PC-3 (cell line): ENCODE measurements at regions not wholly inside any gene's neighbourhood (a gene's known extent, or its start where the extent isn't known, plus 50 kb on each side); places are given as distances from the start of the nearest gene placed in this dataset.

Experiments
- EZH2 ChIP-seq: fragments of 300-600 bp; sonication (generic); IDR thresholded peaks from one replicate; pipeline ENCODE4 v1.6.1; 2017; ENCODE audit warnings: antibody characterized with exemption, mild to moderate bottlenecking, low read length; ENCODE audit not compliant: unreplicated experiment
- EZH2phosphoT487 ChIP-seq: fragments of 300-600 bp; sonication (generic); IDR thresholded peaks from 2 replicates; pipeline ENCODE4 v1.6.1; 2018; ENCODE audit warnings: mild to moderate bottlenecking, antibody characterized with exemption, low read length, borderline replicate concordance
- TF ChIP-seq, protein P1 (sequence below): fragments of 300-600 bp; sonication (generic); conservative IDR thresholded peaks from 2 replicates; pipeline ENCODE4 v1.5.1; 2017; ENCODE audit warnings: antibody characterized with exemption, low read depth, mild to moderate bottlenecking, low read length

DNA sequence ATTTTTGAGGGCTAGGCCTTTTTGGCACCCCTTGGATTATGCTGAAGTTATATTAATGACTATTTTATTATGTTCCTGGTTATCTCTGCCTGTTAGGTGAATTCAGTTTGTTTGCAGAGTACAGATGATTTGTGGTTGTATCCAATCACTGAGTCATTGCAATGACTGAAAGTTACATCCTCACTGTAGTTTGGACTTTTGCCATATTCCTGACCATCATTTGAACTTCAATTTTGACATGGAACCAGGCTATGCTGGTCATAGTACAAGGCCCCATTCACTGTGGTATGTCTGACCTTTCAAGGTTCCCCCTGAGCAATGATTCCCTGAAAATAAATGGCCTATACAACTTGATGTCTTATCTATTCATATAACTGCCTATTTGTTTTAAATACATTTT lies 621.0 kb downstream of the CCER1 start:
- TF ChIP-seq, protein P1, sequence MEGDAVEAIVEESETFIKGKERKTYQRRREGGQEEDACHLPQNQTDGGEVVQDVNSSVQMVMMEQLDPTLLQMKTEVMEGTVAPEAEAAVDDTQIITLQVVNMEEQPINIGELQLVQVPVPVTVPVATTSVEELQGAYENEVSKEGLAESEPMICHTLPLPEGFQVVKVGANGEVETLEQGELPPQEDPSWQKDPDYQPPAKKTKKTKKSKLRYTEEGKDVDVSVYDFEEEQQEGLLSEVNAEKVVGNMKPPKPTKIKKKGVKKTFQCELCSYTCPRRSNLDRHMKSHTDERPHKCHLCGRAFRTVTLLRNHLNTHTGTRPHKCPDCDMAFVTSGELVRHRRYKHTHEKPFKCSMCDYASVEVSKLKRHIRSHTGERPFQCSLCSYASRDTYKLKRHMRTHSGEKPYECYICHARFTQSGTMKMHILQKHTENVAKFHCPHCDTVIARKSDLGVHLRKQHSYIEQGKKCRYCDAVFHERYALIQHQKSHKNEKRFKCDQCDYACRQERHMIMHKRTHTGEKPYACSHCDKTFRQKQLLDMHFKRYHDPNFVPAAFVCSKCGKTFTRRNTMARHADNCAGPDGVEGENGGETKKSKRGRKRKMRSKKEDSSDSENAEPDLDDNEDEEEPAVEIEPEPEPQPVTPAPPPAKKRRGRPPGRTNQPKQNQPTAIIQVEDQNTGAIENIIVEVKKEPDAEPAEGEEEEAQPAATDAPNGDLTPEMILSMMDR: no peak
- TF ChIP-seq EZH2 (no peak), EZH2phosphoT487 (no peak)
